ENCODE measurements at regions not wholly inside any gene's neighbourhood (a gene's known extent, or its start where the extent isn't known, plus 50 kb on each side); places are given as distances from the start of the nearest gene placed in this dataset.

GRCh38 chr11:91921974-91922373, 302.6 kb upstream of the FAT3 start:
- TF ChIP-seq REST (IDR thresholded peaks at IDR 0.05; ENCODE audit: insufficient read depth in 1 of 2, low read depth in 2 of 2, low read length in 2 of 2): no peak
- TF ChIP-seq SIN3A (IDR thresholded peaks at IDR 0.05; ENCODE audit: borderline replicate concordance, insufficient read depth, low read length): no peak
- TF ChIP-seq TAF1 (IDR thresholded peaks at IDR 0.05; ENCODE audit: borderline replicate concordance, insufficient read depth, low read length): no peak
- no peak for TF ChIP-seq POLR2AphosphoS5 (IDR thresholded peaks at IDR 0.05; ENCODE audit: low read depth, low read length)
- TF ChIP-seq FOXP2 (optimal IDR thresholded peaks at IDR 0.05; ENCODE audit: borderline replicate concordance, extremely low read depth, extremely low read length, insufficient read depth): no peak
